OCI-LY7 (cell line): ENCODE measurements at regions not wholly inside any gene's neighbourhood (a gene's known extent, or its start where the extent isn't known, plus 50 kb on each side); places are given as distances from the start of the nearest gene placed in this dataset.

Source experiments
- BruUV-seq: library from RNA; stranded (reverse); fragments of 400-500 nt; replicated peaks from 2 replicates; lab custom pipeline; 2021; lab: Mats Ljungman, UMichigan
- CTCF ChIA-PET: fragments of 300-600 bp; sonication (Branson Sonifier 250); formaldehyde crosslinking; loops from one replicate; lab custom pipeline; 2022; ENCODE audit warnings: antibody characterized with exemption; ENCODE audit not compliant: unreplicated experiment; lab: Charles Lee
- POLR2A ChIA-PET: fragments of 300-600 bp; sonication (Branson Sonifier 250); formaldehyde crosslinking; loops from one replicate; lab custom pipeline; 2022; ENCODE audit warnings: antibody characterized with exemption; lab: Charles Lee
- DNase-seq: peaks from one replicate; pipeline ENCODE4 v3.0.0-alpha.2; 2015; ENCODE audit warnings: low spot score
- H2AFZ ChIP-seq: fragments of 200-600 bp; sonication (generic), shearing (Covaris generic); 2 replicates; pipeline ENCODE4 v1.6.1; 2014; ENCODE audit warnings: mild to moderate bottlenecking, antibody characterized with exemption, low read length, moderate library complexity
- H3K27ac ChIP-seq: fragments of 200-600 bp; sonication (generic); 2 replicates; pipeline ENCODE4 v1.5.1; 2014; ENCODE audit warnings: mixed run types, low read depth, mild to moderate bottlenecking, moderate library complexity, low read length, inconsistent platforms; ENCODE audit not compliant: poor library complexity, severe bottlenecking
- H3K36me3 ChIP-seq: fragments of 200-600 bp; sonication (generic); 2 replicates; pipeline ENCODE4 v1.6.1; 2014; ENCODE audit warnings: mild to moderate bottlenecking, antibody characterized with exemption, low read length, moderate library complexity, mixed read lengths; ENCODE audit not compliant: insufficient read depth
- H3K4me1 ChIP-seq: fragments of 200-600 bp; sonication (generic); 2 replicates; pipeline ENCODE4 v1.5.1; 2014; ENCODE audit warnings: mild to moderate bottlenecking, low read length; ENCODE audit not compliant: insufficient read depth, poor library complexity, severe bottlenecking
- H3K4me2 ChIP-seq: fragments of 200-600 bp; sonication (generic); 2 replicates; pipeline ENCODE4 v1.6.1; 2014; ENCODE audit warnings: mild to moderate bottlenecking, low read length
- H3K4me3 ChIP-seq: fragments of 200-600 bp; sonication (generic); 2 replicates; pipeline ENCODE4 v1.5.1; 2014; ENCODE audit warnings: mild to moderate bottlenecking, low read depth, low read length; ENCODE audit not compliant: poor library complexity, severe bottlenecking
- H3K79me2 ChIP-seq: fragments of 200-600 bp; sonication (generic); 2 replicates; pipeline ENCODE4 v1.6.1; 2016; ENCODE audit warnings: low read depth, mild to moderate bottlenecking, low read length, moderate library complexity, mixed read lengths; ENCODE audit not compliant: insufficient read depth
- H3K9me2 ChIP-seq: fragments of 200-600 bp; sonication (generic); 2 replicates; pipeline ENCODE4 v1.6.1; 2016; ENCODE audit warnings: mild to moderate bottlenecking, low read length, mixed read lengths; ENCODE audit not compliant: insufficient read depth
- H3K9me3 ChIP-seq: fragments of 200-600 bp; sonication (generic); 2 replicates; pipeline ENCODE4 v1.6.1; 2014; ENCODE audit warnings: mild to moderate bottlenecking, mixed run types, low read length, mixed read lengths
- H4K20me1 ChIP-seq: fragments of 200-600 bp; sonication (generic); 2 replicates; pipeline ENCODE4 v1.6.1; 2014; ENCODE audit warnings: mild to moderate bottlenecking, antibody characterized with exemption, low read length, moderate library complexity, mixed read lengths; ENCODE audit not compliant: insufficient read depth
- CTCF ChIP-seq: fragments of 200-600 bp; sonication (generic); conservative IDR thresholded peaks from 2 replicates; pipeline ENCODE4 v1.5.1; 2014; ENCODE audit warnings: mild to moderate bottlenecking, antibody characterized with exemption, low read length, moderate library complexity, mixed read lengths
- EZH2phosphoT487 ChIP-seq: fragments of 200-600 bp; sonication (generic); IDR thresholded peaks from 2 replicates; pipeline ENCODE4 v1.6.1; 2018; ENCODE audit warnings: low read depth, borderline replicate concordance, mild to moderate bottlenecking, mixed run types, antibody characterized with exemption, low read length, moderate library complexity, mixed read lengths
- intact Hi-C: fragments of 100-400 bp; cut with micrococcal nuclease; formaldehyde crosslinking; loops from one replicate; pipeline ENCODE4 v1.10.0; 2022; ENCODE audit not compliant: unreplicated experiment

GRCh38 chr10:111299037-111299436 is 222.2 kb downstream of the ADRA2A start:
- Histone ChIP-seq H3K36me3 (no peaks in the 10 kb centered on the region), H3K4me2 (no peak overlapping the region), H3K79me2 (no peaks in the 10 kb centered on the region), H2AFZ (no peak overlapping the region), H3K4me1 (no peaks in the 10 kb centered on the region), H3K27ac (no peak overlapping the region), H3K9me2 (no peaks in the 10 kb centered on the region), H3K4me3 (no peak overlapping the region), H4K20me1 (no peaks in the 10 kb centered on the region), H3K9me3 (no peaks in the 10 kb centered on the region)
- no TSS peak for BruUV-seq
- ChIA-PET CTCF (no interaction called here), POLR2A (no interaction called here)
- no peak for DNase-seq
- TF ChIP-seq CTCF: no peak
- TF ChIP-seq EZH2phosphoT487: no peak
- intact Hi-C loops: no loop called here

- Histone ChIP-seq H3K79me2 (no peaks in the 10 kb centered on the region), H3K4me1 (no peaks in the 10 kb centered on the region), H3K27ac (no peak overlapping the region), H3K9me3 (no peaks in the 10 kb centered on the region), H3K4me2 (no peak overlapping the region), H3K9me2 (no peaks in the 10 kb centered on the region), H4K20me1 (no peaks in the 10 kb centered on the region), H3K4me3 (no peak overlapping the region), H2AFZ (no peak overlapping the region), H3K36me3 (no peaks in the 10 kb centered on the region)
- BruUV-seq: no TSS peak
- intact Hi-C loops: no loop called here
- TF ChIP-seq CTCF (no peak), EZH2phosphoT487 (no peak)
- ChIA-PET POLR2A (no interaction called here), CTCF (no interaction called here)
- no peak for DNase-seq
Observed at GRCh38 chr10:111303887-111304286, 227.1 kb downstream of the ADRA2A start.

- Histone ChIP-seq H3K36me3 (no peaks in the 10 kb centered on the region), H3K9me3 (no peaks in the 10 kb centered on the region), H3K9me2 (no peaks in the 10 kb centered on the region), H3K4me3 (no peak overlapping the region), H2AFZ (no peak overlapping the region), H3K79me2 (no peaks in the 10 kb centered on the region), H3K27ac (no peak overlapping the region), H3K4me1 (no peaks in the 10 kb centered on the region), H3K4me2 (no peak overlapping the region), H4K20me1 (no peaks in the 10 kb centered on the region)
- POLR2A ChIA-PET: no interaction called here
- CTCF ChIA-PET: no interaction called here
- no peak for DNase-seq
- TF ChIP-seq EZH2phosphoT487: no peak
- TF ChIP-seq CTCF: no peak
- BruUV-seq: no TSS peak
- intact Hi-C loops: no loop called here
Observed at GRCh38 chr10:111316722-111317212, 239.9 kb downstream of the ADRA2A start.
